ENCODE measurements at regions not wholly inside any gene's neighbourhood (a gene's known extent, or its start where the extent isn't known, plus 50 kb on each side); places are given as distances from the start of the nearest gene placed in this dataset.

GRCh38 chr21:24428591-24429199, 1178.6 kb downstream of the MRPL39 start:
- TF ChIP-seq RNF2 (IDR thresholded peaks at IDR 0.05; ENCODE audit: borderline replicate concordance, low read depth, low read length, missing control alignments, poor library complexity, severe bottlenecking) (no peak), NANOG (IDR thresholded peaks at IDR 0.05; ENCODE audit: insufficient read depth, low read depth, low read length, poor library complexity, severe bottlenecking) (no peak), EGR1 (IDR thresholded peaks at IDR 0.05; ENCODE audit: borderline replicate concordance, low read depth, low read length) (no peak), POLR2A (IDR thresholded peaks at IDR 0.05; ENCODE audit: control extremely low read depth in 1 of 2, low read depth in 2 of 2, low read length in 2 of 2) (no peak), GABPA (IDR thresholded peaks at IDR 0.05; ENCODE audit: borderline replicate concordance, insufficient read depth, low read length) (no peak), TCF12 (IDR thresholded peaks at IDR 0.05; ENCODE audit: low read depth, low read length) (no peak), CHD1 (IDR thresholded peaks at IDR 0.05; ENCODE audit: low read depth, low read length) (no peak), CHD2 (IDR thresholded peaks at IDR 0.05; ENCODE audit: low read length) (no peak), MAFK (IDR thresholded peaks at IDR 0.05; ENCODE audit: low read depth, low read length) (no peak), SIN3A (conservative IDR thresholded peaks at IDR 0.05 in 1 of 2, IDR thresholded peaks at IDR 0.05 in 1 of 2; ENCODE audit: low read depth in 1 of 2, low read length in 2 of 2) (no peak), TAF7 (optimal IDR thresholded peaks at IDR 0.05; ENCODE audit: borderline replicate concordance, low read depth, low read length) (no peak)
- Histone ChIP-seq H2BK5ac (ENCODE audit: low read depth, low read length) (no peak overlapping the region), H3K4ac (replicated peaks; ENCODE audit: insufficient read length, low read depth, low read length) (no peak overlapping the region), H3K79me1 (ENCODE audit: low read depth, low read length) (no peaks in the 10 kb centered on the region), H3K9ac (replicated peaks in 1 of 4; ENCODE audit: extremely low read depth in 1 of 4, low read depth in 3 of 4, low read length in 3 of 4) (no peak overlapping the region), H2BK120ac (replicated peaks; ENCODE audit: low read depth, low read length) (no peak overlapping the region), H2BK12ac (ENCODE audit: low read depth, low read length) (no peak overlapping the region), H3K27me3 (replicated peaks in 1 of 4; ENCODE audit: control insufficient read depth in 3 of 4, extremely low read depth in 1 of 4, insufficient read depth in 3 of 4, low read length in 3 of 4) (no peaks in the 10 kb centered on the region; a peak in 1 of 7 replicates), H2AK5ac (ENCODE audit: low read depth, low read length) (no peak overlapping the region), H3K14ac (ENCODE audit: insufficient read length) (no peak overlapping the region), H3K79me2 (ENCODE audit: control insufficient read depth in 1 of 2, insufficient read depth in 2 of 2, low read length in 2 of 2) (no peaks in the 10 kb centered on the region), H3K36me3 (ENCODE audit: control insufficient read depth in 2 of 4, insufficient read depth in 4 of 4, low read length in 3 of 4) (no peaks in the 10 kb centered on the region), H4K5ac (ENCODE audit: insufficient read length, low read depth, low read length) (no peak overlapping the region), H3K56ac (replicated peaks; ENCODE audit: insufficient read length, low read depth, low read length) (no peak overlapping the region), H3K4me1 (replicated peaks in 1 of 4; ENCODE audit: control insufficient read depth in 3 of 4, insufficient read depth in 4 of 4, low read length in 3 of 4) (no peaks in the 10 kb centered on the region), H4K20me1 (replicated peaks in 1 of 2; ENCODE audit: control insufficient read depth in 1 of 2, insufficient read depth in 2 of 2, low read length in 2 of 2) (no peaks in the 10 kb centered on the region), H3K23me2 (ENCODE audit: low read depth, low read length) (no peaks in the 10 kb centered on the region), H2BK15ac (ENCODE audit: low read length) (no peak overlapping the region), H2BK20ac (ENCODE audit: low read length) (no peak overlapping the region), H2AFZ (ENCODE audit: low read length) (no peak overlapping the region), H3K27ac (ENCODE audit: low read depth, low read length) (no peak overlapping the region), H4K91ac (replicated peaks; ENCODE audit: insufficient read length, low read length) (no peak overlapping the region), H3K18ac (ENCODE audit: extremely low read depth, low read length) (no peak overlapping the region), H3K9me3 (ENCODE audit: insufficient read depth in 2 of 2, low read depth in 1 of 2, low read length in 1 of 2) (peaks cover 0 to 6% of the 10 kb centered on the region in 2 experiments; a peak in 2 of 4 replicates), H3K4me3 (ENCODE audit: extremely low read depth in 1 of 4, insufficient read depth in 2 of 4, low read depth in 3 of 4, low read length in 4 of 4) (no peak overlapping the region), H3K4me2 (ENCODE audit: insufficient read depth in 1 of 2, low read depth in 2 of 2, low read length in 2 of 2) (no peak overlapping the region), H3K23ac (ENCODE audit: insufficient read length) (no peak overlapping the region), H4K8ac (ENCODE audit: extremely low read depth, insufficient read depth, low read length) (no peak overlapping the region)
- FAIRE-seq (no peak), DNase-seq (ENCODE audit: low read depth in 1 of 2, low spot score in 2 of 2) (no peak)
- CTCF ChIA-PET (ENCODE audit: partially characterized antibody), result no interaction called here
- POLR2A ChIA-PET (ENCODE audit: partially characterized antibody), result no interaction called here
- 88% methylated on average over 8 of the region's 8 CpGs; no CpG with 5 or more reads in 1 of the 2 experiments for WGBS, 2 experiments (ENCODE audit: extremely low coverage in 1 of 2, insufficient coverage in 1 of 2, insufficient read length in 1 of 2, insufficient replicate concordance in 2 of 2, low coverage in 1 of 2, low lambda C conversion rate in 2 of 2, missing lambda C conversion rate in 1 of 2)
